GM12878 (cell line): ENCODE measurements at regions not wholly inside any gene's neighbourhood (a gene's known extent, or its start where the extent isn't known, plus 50 kb on each side); places are given as distances from the start of the nearest gene placed in this dataset.

Experiments
- JUNB ChIP-seq: IDR thresholded peaks from 2 replicates; pipeline ENCODE4 v1.6.1; 2016; ENCODE audit warnings: antibody characterized with exemption, mild to moderate bottlenecking
- POLR2A ChIP-seq: IDR thresholded peaks from 2 replicates; pipeline ENCODE4 v1.6.1; 2011; ENCODE audit warnings: low read depth, mild to moderate bottlenecking, low read length
- RELA ChIP-seq: fragments of 450-650 bp; IDR thresholded peaks from 2 replicates; pipeline ENCODE4 v1.8.0; 2014; ENCODE audit warnings: borderline replicate concordance; ENCODE audit not compliant: partially characterized antibody
- SREBF2 ChIP-seq: IDR thresholded peaks from 2 replicates; pipeline ENCODE4 v1.6.1; 2012; ENCODE audit warnings: mild to moderate bottlenecking, low read length
- TF ChIP-seq, protein P1 (sequence below), 3 experiments: IDR thresholded peaks in 2 of 3; conservative IDR thresholded peaks in 1 of 3; 2 replicates each; pipeline ENCODE4 v1.5.1; 2011; ENCODE audit warnings: low read depth in 3 of 3, low read length in 3 of 3, mild to moderate bottlenecking in 3 of 3, control low read depth in 2 of 3, moderate library complexity in 2 of 3, inconsistent platforms in 1 of 3, mixed read lengths in 1 of 3; ENCODE audit not compliant: control insufficient read depth in 2 of 3, insufficient read depth in 1 of 3; ENCODE audit errors: extremely low read depth in 1 of 3

DNA sequence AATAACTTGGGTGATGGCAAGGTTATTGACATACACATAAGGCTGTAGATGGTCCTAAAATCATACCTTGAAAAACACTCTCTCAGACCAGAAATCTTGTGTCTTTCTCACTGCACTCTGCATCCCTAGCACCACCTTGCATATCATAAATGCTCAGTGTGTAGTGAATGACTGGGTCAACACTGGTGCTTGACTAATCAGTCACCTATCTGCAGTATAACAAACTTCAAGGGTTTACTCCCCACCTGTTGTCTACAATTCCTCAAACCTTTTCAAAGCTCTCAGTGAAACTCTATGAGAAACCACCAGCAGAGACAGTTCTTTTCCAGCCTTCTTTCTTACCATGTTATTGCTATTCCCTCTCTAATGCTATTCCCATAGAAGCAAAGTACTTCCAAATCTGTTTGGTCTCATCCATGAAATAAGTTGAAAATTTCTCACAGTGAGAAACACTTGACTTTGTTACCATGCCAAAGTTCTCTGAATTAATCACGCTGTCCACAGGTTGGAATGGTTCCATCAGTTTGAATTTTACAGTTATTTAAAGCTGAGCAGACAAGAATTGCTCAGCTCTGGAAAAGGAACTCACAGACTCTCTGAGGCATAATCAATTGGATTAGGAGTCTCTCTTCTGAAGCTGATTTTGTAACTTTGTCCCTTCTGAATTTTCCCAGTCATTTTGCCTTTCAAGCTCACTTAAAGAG is 104.8 kb upstream of the EYA4 start:
- no peak for TF ChIP-seq RELA
- TF ChIP-seq POLR2A: no peak
- TF ChIP-seq, protein P1, sequence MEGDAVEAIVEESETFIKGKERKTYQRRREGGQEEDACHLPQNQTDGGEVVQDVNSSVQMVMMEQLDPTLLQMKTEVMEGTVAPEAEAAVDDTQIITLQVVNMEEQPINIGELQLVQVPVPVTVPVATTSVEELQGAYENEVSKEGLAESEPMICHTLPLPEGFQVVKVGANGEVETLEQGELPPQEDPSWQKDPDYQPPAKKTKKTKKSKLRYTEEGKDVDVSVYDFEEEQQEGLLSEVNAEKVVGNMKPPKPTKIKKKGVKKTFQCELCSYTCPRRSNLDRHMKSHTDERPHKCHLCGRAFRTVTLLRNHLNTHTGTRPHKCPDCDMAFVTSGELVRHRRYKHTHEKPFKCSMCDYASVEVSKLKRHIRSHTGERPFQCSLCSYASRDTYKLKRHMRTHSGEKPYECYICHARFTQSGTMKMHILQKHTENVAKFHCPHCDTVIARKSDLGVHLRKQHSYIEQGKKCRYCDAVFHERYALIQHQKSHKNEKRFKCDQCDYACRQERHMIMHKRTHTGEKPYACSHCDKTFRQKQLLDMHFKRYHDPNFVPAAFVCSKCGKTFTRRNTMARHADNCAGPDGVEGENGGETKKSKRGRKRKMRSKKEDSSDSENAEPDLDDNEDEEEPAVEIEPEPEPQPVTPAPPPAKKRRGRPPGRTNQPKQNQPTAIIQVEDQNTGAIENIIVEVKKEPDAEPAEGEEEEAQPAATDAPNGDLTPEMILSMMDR (IDR thresholded peaks at IDR 0.05 in 2 of 3, conservative IDR thresholded peaks at IDR 0.05 in 1 of 3; ENCODE audit: control insufficient read depth in 2 of 3, extremely low read depth in 1 of 3, insufficient read depth in 1 of 3, low read depth in 3 of 3, low read length in 3 of 3): no peak
- no peak for TF ChIP-seq JUNB
- no peak for TF ChIP-seq SREBF2
